M059J (cell line): ENCODE measurements at regions not wholly inside any gene's neighbourhood (a gene's known extent, or its start where the extent isn't known, plus 50 kb on each side); places are given as distances from the start of the nearest gene placed in this dataset.
"Not testable (repeated sequence)": the region's sequence is repeated elsewhere in the genome, so short reads cannot be mapped to it uniquely, and the experiment has no call there.

Source experiments
- DNase-seq: peaks from one replicate; pipeline ENCODE4 v3.0.0-alpha.2; 2012; ENCODE audit warnings: low read depth

DNA sequence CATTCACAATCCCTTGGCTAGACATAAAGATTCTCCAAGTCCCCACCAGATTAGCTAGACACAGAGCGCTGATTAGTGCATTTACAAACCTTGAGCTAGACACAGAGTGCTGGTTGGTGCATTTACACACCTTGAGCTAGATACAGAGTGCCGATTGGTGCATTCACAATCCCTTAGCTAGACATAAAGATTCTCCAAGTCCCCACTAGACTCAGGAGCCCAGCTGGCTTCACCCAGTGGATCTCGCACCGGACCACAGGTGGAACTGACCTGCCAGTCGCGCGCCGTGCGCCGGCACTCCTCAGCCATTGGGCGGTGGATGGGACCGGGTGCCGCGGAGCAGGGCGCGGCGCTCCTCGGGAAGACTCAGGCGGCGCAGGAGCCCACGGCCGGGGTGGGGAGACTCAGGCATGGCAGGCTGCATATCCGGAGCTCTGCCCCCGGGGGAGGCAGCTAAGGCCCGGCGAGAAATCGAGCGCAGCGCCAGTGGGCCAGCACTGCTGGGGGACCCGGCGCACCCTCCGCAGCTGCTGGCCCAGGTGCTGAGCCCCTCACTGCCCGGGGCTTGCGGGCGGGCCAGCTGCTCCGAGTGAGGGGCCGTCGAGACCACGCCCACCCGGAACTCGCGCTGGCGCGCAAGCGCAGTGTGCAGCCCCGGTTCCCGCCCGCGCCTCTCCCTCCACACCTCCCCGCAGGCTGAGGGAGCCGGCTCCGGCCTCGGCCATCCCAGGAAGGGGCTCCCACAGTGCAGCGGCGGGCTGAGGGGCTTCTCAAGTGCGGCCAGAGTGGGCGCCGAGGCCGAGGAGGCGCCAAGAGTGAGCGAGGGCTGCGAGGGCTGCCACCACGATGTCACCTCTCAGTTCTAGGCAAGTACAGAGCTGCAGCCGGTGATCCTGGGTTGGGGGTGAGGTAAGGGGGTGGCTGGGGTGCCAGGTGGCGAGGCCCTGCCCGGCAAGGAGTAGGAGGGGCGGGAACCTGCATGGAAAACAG is 773.7 kb upstream of the CITED2 start:
- not testable (repeated sequence) for DNase-seq

DNA sequence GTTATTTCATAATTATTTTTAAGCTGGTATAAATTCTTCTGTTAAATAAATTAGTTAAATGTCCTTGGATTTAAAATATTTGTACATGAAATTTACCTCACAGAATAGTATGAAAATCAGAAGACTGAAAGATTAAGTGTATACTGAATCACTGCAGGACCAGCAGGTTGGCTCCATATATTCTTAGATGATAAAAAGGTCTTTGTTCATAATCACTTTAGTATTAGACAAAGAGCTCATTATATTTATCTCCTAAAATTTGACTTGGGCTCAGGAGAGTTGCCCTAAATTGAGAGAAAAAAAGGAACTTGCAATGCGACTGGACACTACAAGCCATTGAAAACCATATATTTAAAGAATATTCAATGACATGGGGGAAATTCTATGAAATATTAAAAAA is 766.4 kb upstream of the CITED2 start:
- no peak for DNase-seq

DNA sequence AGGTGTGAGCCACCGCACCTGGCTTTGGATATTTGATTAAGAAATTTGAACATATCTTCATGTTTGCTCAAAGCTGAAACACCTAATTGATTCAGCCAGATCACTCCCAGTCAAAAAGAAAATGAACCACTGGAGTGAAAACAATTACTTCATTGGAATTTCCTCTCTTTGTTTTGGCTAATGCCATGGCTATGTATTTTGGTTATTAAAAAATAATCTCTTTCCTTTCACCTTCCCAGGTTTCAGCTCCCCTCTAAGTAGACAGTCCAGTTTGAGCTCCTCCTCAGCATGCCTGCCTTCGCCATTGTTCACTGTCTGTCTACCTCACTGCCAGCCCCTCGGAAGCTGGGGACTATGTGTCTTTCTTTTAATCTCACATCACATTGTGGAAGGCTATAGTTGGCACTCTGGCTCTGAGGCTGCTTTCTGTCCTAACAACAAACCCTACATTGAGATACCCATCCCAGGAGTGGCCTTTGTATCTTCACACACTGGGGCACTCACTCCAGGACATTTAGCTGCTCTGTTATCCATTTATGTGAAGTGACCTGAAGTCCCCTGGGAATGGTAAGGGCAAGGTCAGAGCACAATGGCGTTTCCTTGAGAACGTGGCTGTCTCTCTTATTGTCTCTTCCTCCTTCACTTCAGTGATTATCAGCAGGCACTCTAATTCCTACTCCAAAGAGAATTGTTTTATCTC is 764.0 kb upstream of the CITED2 start:
- peak; percentile 15 for DNase-seq

DNA sequence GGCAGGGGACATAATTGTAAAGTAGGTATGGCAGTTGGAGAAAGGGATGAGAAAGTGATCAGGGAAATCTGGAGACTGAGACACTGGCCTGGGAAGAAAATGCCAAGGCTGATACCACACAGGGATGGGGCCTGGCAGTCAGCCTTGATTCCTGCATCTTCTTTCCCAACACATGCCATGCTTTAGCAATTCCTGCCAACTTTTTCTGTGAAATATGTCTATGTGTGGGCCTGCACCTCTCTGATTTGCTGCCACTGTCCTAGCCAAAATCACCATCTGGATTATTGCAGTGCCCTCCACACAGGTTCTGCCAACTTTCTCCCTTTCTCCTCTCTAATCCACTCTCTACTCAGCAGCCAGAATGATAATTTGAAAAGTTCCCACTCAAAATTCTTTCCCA is 759.8 kb upstream of the CITED2 start:
- no peak for DNase-seq

DNA sequence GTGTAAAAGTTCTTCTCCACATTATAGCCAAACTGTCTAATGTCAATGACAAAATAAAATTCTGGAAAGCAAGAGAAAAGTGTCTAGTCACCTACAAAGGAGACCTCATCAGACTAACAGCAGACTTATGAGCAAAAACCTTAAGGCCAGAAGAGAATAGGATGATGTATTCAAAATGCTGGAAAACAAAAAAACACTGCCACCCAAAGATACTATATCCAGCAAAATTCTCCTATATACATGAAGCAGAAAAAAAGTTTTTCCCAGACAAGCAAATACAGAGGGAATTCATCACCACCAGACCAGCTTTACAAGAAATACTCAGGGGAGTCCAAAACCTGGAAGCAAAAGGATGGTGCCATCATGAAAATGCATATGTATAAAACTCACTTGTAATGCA is 755.6 kb upstream of the CITED2 start:
- DNase-seq: no peak

DNA sequence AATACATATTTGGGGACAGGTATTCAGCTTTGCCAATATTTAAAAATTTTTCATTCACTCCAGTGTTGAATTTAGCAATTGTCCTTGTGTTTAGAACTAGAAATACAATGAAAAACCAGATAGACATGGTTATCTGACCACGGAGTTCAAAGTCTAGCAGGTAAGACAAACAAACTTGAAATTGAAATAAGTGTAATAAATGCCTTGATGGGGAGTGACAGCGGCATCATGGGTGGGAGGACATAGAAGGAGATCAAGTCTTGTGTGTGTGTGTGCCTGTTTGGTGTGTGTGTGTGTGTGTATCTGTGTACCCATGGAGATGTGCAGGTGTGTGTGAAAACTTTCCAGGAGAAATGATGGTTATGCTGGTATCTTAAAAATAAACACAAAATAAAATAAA is 750.0 kb upstream of the CITED2 start:
- no peak for DNase-seq

DNA sequence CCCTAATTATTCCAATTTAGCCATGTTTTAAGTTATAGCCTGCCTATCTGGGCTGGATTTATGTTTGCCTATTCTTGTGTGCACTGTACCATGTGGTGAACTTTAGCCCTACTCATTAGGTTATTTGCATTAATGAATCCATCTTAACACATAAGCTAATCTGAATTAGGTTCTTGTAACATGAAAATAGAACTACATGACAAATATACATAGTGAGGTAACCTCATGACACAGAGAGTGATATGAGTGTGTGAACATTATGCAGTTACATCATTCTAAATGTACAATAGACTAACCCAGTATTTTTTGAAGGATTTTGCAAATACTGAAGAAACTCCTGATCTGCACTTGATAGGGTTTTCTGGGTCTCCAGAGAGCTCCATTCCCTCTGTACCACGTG is 733.7 kb upstream of the CITED2 start:
- DNase-seq: no peak

DNA sequence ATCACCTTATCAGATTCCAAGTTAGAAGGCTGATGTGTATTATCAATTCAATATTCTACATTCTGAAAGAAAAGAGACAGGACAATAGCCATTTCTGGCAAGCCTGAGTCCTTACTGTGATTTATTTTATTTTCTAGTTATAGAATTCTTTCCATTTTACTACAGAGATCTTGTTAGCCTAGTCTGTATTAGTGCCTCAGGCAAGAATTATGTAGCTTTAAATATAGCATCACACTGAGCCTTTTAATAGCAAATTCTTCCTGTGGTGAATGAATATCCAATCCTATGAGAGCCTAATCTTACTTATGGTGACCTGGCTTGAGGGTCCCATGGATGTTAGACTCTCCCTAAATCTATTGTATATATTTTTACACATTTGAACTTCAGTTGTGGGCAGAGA is 732.8 kb upstream of the CITED2 start:
- DNase-seq: peak; percentile 32

DNA sequence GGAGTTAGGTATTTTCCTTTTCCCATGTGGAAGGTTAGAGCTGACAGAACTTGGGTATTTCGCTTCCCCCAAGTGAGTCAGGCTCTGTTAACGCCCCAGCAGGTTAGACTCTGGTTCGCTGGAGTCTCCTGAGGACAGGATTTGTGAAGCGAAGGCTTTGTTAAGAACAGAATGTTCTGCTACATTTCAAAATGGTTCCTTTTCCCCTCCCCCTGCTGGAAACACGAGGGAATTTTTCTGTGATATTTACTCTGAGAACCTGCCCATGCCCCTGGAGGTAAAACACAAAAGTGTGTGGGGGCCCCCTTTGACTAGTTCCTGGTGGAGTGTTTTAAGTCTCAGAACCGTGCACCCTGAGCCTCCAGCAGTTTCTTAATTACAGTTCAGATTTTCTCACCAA is 731.4 kb upstream of the CITED2 start:
- DNase-seq: peak; percentile 46

DNA sequence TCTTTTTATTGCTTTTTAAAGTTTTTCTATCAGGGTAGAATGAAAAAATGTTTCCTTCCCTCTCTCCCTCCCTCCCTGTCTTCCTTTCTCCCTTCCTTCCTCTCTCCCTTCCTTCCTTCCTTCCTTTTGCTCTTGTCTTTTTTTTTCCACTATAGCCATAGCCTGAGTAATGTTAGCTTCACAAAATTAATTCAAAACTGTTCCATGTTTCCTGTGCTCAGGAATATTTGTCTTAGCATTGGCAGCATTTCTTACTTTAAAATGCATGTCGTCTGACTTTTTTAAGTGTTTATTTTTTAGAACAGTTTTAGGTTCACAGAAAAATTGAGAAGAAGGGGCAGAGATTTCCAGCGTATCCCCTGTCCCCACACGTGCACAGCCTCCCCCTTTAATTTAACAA is 730.8 kb upstream of the CITED2 start:
- DNase-seq: no peak

DNA sequence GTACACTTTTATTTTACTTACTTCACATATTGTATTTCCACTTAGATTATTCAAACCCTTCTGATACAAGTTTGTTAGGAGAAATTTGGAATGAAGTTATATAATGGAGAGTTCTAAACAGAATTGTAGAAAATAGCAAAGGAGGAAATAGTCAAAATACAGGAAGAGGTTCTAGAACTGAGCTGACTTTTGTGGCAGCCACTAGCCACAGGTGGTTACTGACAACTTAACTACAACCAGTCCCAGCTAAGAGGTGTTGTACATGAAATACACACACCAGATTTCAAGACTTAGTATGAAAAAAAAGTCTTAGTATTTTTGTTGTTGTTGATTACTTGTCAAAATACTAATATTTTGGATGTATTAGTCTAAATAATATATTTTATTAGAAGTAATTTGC is 727.4 kb upstream of the CITED2 start:
- DNase-seq: no peak

DNA sequence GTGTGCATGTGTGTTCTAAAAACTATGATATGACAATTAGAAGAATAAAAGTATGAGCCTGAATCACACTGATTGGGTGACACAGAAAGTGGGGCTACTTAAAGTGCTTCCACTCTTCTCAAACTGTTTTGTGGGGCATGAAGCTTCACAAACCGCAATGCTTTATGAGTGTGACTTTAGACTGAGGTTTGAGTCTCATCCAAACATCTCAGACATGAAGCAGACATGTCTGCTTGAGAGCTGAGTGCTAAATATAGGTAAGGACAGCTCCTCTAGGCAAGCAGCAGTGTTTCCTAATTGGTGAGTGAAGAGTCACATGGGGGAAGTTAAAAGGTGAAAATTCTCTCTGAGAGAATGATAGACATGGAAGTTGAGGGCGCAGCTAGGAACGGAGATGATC is 726.9 kb upstream of the CITED2 start:
- peak; percentile 74 for DNase-seq

DNA sequence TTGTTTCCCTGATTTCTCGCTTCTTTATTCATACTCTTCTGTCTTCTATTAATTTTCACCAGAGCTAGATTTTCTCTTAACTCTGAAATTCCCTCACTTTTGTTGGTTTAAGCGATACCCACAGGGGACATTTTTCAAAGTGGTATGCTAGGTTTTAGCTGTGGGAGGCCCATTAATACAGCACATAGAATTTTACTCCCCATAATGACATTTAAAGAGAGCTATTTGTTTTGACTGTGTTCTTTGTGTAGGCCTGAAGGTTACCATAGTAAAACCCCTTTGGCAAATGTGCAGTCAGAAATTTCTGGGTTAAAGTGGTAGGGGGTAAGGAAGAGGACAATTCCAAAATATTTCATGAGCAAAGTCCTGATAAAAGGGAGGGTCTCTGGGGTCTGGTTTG is 721.1 kb upstream of the CITED2 start:
- no peak for DNase-seq

DNA sequence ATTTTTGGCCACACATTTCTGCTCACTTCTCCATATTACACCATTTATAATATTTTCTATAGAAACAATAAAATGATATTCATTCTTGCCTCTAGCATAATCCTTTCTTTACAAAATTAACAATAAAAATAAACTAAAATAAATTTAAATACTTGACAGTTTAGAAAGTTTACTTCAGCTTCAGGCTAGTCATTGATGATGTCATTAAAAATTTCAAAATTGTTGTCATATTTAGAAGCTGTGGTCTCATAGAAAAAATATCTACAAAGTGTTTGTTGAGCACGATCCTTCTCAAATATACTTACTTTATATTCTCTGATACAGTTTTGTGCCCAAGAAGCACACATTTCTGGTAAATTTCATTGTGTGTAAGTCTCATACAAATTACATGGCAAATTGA is 717.4 kb upstream of the CITED2 start:
- DNase-seq: no peak

DNA sequence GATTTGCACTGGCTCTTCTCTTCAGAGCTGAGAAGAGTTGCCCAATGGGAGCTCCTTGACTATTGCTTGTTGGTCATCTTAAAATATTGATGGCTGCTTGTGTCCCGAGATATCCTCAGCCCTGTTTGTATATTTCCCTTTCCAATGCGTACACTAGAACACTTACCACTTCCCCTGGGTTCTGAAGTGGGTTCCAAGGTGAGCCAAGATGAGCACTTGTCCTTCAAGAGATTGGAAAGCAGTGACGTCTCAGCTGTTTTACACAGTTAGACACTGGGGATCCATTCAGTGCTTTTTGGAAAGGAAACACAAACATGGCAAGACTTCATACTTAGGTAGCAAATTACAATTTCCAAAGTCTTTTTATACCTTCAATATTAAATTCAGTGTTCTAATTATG is 716.4 kb upstream of the CITED2 start:
- DNase-seq: no peak

DNA sequence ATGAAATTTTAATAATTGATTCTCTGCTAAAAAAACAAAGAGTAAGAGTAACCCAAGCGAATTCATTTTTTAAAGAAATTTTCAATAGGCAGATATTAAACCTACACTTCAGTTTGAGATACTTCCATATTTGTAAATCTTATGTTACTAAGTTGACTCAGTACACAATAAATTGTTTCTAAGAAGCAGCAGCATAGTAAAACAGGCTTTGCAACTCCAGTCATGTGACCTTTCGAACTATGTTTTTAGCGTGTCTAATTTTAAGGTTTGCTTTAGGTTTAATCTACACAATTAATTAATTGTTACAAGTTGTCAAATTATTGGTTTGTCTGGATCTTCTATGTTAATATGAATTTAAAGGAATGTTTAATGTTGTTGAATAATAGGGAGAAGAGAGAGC is 708.9 kb upstream of the CITED2 start:
- no peak for DNase-seq

DNA sequence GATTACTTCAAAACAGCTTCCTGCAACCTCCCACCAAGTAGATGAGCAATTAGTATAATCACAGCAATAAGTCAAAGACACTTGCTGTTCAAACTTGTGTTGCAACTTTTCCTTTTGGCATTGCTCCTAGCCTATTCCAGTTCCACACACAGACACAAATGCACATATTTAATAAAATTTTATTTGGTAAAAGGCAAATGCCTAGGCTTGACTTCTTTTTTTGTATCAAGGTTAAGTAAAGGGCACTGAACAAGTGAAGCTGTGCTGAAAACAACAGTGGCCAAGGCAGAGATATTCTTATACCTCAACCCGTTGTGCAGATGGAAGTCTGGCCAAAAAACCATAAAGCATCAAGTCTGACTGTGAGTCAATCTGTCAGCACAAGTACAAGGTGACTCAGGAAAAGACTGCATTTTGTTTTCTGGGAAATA is 708.4 kb upstream of the CITED2 start:
- peak; percentile 73 for DNase-seq

DNA sequence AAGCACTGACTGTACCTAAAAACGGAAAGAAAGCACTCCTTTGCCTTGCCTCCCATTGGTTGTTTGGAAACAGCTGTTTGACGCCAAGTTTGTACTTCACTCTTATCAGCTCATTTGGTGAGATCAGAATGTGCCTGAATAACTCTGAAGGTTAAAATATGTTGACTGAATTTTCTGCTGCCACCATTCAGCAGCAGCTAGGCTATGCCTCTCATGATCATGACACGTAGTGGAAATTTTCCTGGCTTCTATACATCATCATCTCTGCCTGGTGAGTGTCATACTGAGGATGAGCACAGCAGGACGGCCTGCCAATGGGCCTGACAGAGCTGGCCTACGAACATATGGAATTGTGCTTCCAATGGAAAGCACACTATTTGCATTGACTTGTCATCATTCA is 704.9 kb upstream of the CITED2 start:
- DNase-seq: peak; percentile 45

DNA sequence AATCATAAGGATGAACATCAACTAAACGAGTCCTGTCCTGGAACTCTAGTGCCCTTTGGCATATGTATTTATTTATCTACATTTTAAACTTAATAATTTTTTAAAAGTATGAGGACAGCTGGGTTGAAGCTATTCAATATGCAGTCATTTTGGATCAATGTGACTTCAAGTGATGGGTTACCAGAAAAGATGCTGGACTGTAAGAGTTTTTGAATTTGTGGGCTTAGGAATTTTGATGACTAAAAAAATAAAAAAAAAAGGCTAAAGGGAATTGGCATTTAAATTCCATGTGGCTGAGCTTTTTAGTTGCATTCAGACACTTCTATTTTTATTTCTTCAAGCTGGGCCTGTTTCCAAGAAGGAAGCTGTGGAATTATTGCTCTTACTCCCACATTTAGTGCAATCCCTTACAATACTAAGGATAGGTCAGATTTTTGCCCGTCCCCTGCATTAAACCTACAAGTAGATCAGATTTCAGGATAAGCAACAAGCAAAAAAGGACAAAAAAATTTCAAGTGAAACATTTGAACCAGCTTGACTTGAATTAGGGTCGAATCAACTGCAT is 704.2 kb upstream of the CITED2 start:
- DNase-seq: peak; percentile 97

DNA sequence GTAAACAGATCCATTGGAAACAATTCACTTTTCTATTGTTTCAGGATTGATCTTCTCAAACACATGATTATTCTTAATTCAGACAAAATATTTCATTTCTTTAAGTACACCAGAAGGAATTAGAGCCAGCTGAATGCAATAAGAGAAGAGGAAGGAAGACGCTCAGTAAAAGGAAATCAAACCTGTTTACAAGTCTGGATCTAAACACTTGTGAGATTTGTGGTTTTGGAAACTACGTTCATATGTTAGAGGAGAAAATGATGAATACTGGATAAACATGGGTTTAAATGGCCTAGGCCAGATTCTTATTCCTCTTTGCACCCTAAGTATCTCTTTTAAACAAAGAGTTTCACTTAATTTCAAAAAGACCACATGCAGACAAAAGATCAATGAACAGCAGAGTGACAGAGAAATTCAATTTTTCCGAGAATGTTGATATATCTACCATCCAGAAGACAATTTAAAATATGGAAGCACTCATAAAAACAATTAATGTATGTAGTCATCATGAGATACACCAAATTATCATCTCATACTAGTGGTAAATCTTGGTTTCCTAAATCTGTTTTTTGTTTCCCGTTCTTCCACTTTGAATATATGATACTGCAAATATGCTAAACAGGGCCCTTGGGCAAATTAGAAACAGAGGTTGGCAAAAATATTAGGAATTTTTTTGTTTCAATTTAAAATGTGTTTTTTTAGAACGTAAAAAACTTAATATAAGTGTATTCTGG is 703.5 kb upstream of the CITED2 start:
- DNase-seq: peak; percentile 49

DNA sequence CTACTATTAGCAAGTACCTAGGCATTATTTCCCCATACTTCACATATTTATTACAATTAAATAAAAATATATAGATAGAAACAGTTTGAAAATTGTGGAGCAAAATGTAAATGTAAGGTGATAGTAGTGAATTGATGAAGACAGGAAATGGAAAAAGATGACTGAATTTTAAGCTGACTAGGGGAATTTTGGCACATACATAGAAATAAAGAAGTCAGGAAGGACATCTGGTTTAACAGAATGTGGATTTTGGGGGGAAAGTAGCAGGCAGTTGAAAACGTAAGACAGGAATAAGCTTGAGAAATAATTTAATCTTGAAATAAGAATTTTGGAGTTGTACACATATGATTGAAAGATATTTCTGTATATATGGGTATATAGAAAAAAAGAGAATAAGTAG is 701.7 kb upstream of the CITED2 start:
- DNase-seq: no peak

DNA sequence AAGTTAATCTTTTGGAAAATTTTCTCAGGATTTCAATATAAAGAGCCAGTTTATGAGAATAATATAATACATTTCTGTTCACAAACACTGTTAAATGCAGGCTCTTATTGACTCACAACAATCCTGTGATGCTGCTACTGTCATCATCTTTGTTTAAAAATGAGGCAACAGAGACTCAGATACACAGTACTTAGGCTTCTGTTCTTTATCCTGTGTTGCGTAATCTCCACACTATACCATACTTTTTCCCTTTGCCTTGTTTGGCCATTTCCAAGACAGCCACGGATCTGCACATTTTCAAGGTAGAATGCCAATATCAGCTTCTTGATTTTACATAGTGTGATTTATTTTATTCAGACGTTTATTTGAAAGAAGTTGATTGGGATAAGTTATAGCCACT is 699.0 kb upstream of the CITED2 start:
- peak; percentile 31 for DNase-seq
